Activated T-helper 1 cell treated with anti-CD3 and anti-CD28 coated beads, Interleukin-12 subunit alpha, Interleukin-12 subunit beta, Interleukin-2, Interleukin-4 antibody, amounts not matched to agents 30 ng/mL and 10 ng/mL and 1 ng/mL, durations not matched to agents 14 hours and 24 hours and 36 hours (primary cell): ENCODE measurements at regions not wholly inside any gene's neighbourhood (a gene's known extent, or its start where the extent isn't known, plus 50 kb on each side); places are given as distances from the start of the nearest gene placed in this dataset.

ENCODE experiments used
- DNase-seq: peaks from one replicate; pipeline ENCODE4 v3.0.0; 2021; ENCODE audit warnings: low spot score
- H3K27ac Mint-ChIP-seq: one replicate; pipeline ENCODE4 v1.8.0; 2021; ENCODE audit warnings: mild to moderate bottlenecking, mixed read lengths
- H3K27me3 Mint-ChIP-seq: one replicate; pipeline ENCODE4 v1.8.0; 2022; ENCODE audit warnings: mild to moderate bottlenecking, moderate library complexity, mixed read lengths; ENCODE audit not compliant: insufficient read depth
- H3K36me3 Mint-ChIP-seq: one replicate; pipeline ENCODE4 v1.8.0; 2021; ENCODE audit warnings: low read depth, mixed read lengths
- H3K4me1 Mint-ChIP-seq: one replicate; pipeline ENCODE4 v1.8.0; 2021; ENCODE audit warnings: low read depth, mixed read lengths
- H3K4me3 Mint-ChIP-seq: one replicate; pipeline ENCODE4 v1.8.0; 2021; ENCODE audit warnings: mild to moderate bottlenecking, moderate library complexity, mixed read lengths
- H3K9me3 Mint-ChIP-seq: one replicate; pipeline ENCODE4 v1.8.0; 2021; ENCODE audit warnings: mixed read lengths
- intact Hi-C: fragments of 100-400 bp; cut with micrococcal nuclease; formaldehyde crosslinking; loops from one replicate; pipeline ENCODE4 v1.15.1; 2024

- Mint-ChIP-seq H3K27me3 (no peaks in the 10 kb centered on the region), H3K36me3 (no peaks in the 10 kb centered on the region), H3K4me3 (no peak overlapping the region), H3K4me1 (no peaks in the 10 kb centered on the region), H3K9me3 (no peaks in the 10 kb centered on the region), H3K27ac (no peak overlapping the region)
- intact Hi-C loops: no loop called here
- no peak for DNase-seq
Observed at GRCh38 chr4:42824278-42824977, 68.1 kb upstream of the GRXCR1 start.

GRCh38 chr4:42821230-42821629, 71.3 kb upstream of the GRXCR1 start:
- DNase-seq: no peak
- intact Hi-C loops: no loop called here
- no peaks in the 10 kb centered on the region for H3K36me3 Mint-ChIP-seq
- H3K27ac Mint-ChIP-seq: no peak overlapping the region
- no peak overlapping the region for H3K4me3 Mint-ChIP-seq
- no peaks in the 10 kb centered on the region for H3K4me1 Mint-ChIP-seq
- peaks cover 2% of the 10 kb centered on the region for H3K27me3 Mint-ChIP-seq
- no peaks in the 10 kb centered on the region for H3K9me3 Mint-ChIP-seq

- Mint-ChIP-seq H3K27me3 (peaks cover 2% of the 10 kb centered on the region), H3K27ac (no peak overlapping the region), H3K4me1 (no peaks in the 10 kb centered on the region), H3K4me3 (no peak overlapping the region), H3K9me3 (no peaks in the 10 kb centered on the region), H3K36me3 (no peaks in the 10 kb centered on the region)
- no peak for DNase-seq
- intact Hi-C loops: no loop called here
Observed at GRCh38 chr4:42819863-42820514, 72.5 kb upstream of the GRXCR1 start.

GRCh38 chr4:42817913-42818312, 74.6 kb upstream of the GRXCR1 start:
- intact Hi-C loops: loop anchor here (2.0 kb wide), 1 partner anchor 249 kb away; no protein-coding TSS in a partner anchor
- Mint-ChIP-seq H3K27me3 (peaks cover 2% of the 10 kb centered on the region), H3K4me3 (no peak overlapping the region), H3K36me3 (no peaks in the 10 kb centered on the region), H3K27ac (no peak overlapping the region), H3K9me3 (no peaks in the 10 kb centered on the region), H3K4me1 (no peaks in the 10 kb centered on the region)
- no peak for DNase-seq

GRCh38 chr4:42816880-42817400, 75.6 kb upstream of the GRXCR1 start:
- no peaks in the 10 kb centered on the region for H3K4me1 Mint-ChIP-seq
- H3K36me3 Mint-ChIP-seq: no peaks in the 10 kb centered on the region
- no peak overlapping the region for H3K4me3 Mint-ChIP-seq
- H3K9me3 Mint-ChIP-seq: no peaks in the 10 kb centered on the region
- H3K27ac Mint-ChIP-seq: no peak overlapping the region
- H3K27me3 Mint-ChIP-seq: peaks cover 2% of the 10 kb centered on the region
- intact Hi-C loops: loop anchor here (2.0 kb wide), 1 partner anchor 248 kb away; no protein-coding TSS in a partner anchor
- DNase-seq: no peak

- no peak for DNase-seq
- H3K36me3 Mint-ChIP-seq: no peaks in the 10 kb centered on the region
- intact Hi-C loops: loop anchor here (2.0 kb wide), 1 partner anchor 248 kb away; no protein-coding TSS in a partner anchor
- H3K4me1 Mint-ChIP-seq: no peaks in the 10 kb centered on the region
- H3K27me3 Mint-ChIP-seq: peaks cover 2% of the 10 kb centered on the region
- no peak overlapping the region for H3K4me3 Mint-ChIP-seq
- no peaks in the 10 kb centered on the region for H3K9me3 Mint-ChIP-seq
- no peak overlapping the region for H3K27ac Mint-ChIP-seq
Observed at GRCh38 chr4:42816189-42816879, 76.2 kb upstream of the GRXCR1 start.

- intact Hi-C loops: no loop called here
- H3K36me3 Mint-ChIP-seq: no peaks in the 10 kb centered on the region
- DNase-seq: no peak
- no peaks in the 10 kb centered on the region for H3K27me3 Mint-ChIP-seq
- H3K4me3 Mint-ChIP-seq: no peak overlapping the region
- H3K9me3 Mint-ChIP-seq: no peaks in the 10 kb centered on the region
- H3K4me1 Mint-ChIP-seq: no peaks in the 10 kb centered on the region
- H3K27ac Mint-ChIP-seq: no peak overlapping the region
Observed at GRCh38 chr4:42809419-42810084, 83.0 kb upstream of the GRXCR1 start.

GRCh38 chr4:42806303-42806835, 86.1 kb upstream of the GRXCR1 start:
- Mint-ChIP-seq H3K36me3 (no peaks in the 10 kb centered on the region), H3K4me1 (no peaks in the 10 kb centered on the region), H3K9me3 (peaks cover 5% of the 10 kb centered on the region), H3K27me3 (no peaks in the 10 kb centered on the region), H3K27ac (no peak overlapping the region), H3K4me3 (no peak overlapping the region)
- no peak for DNase-seq
- intact Hi-C loops: no loop called here

GRCh38 chr4:42789041-42789567, 103.4 kb upstream of the GRXCR1 start:
- Mint-ChIP-seq H3K27me3 (no peaks in the 10 kb centered on the region), H3K27ac (no peak overlapping the region), H3K36me3 (no peaks in the 10 kb centered on the region), H3K4me1 (no peaks in the 10 kb centered on the region), H3K9me3 (no peaks in the 10 kb centered on the region), H3K4me3 (no peak overlapping the region)
- no peak for DNase-seq
- intact Hi-C loops: no loop called here

- intact Hi-C loops: no loop called here
- H3K27me3 Mint-ChIP-seq: no peaks in the 10 kb centered on the region
- no peak overlapping the region for H3K27ac Mint-ChIP-seq
- no peaks in the 10 kb centered on the region for H3K9me3 Mint-ChIP-seq
- DNase-seq: no peak
- H3K36me3 Mint-ChIP-seq: no peaks in the 10 kb centered on the region
- no peak overlapping the region for H3K4me3 Mint-ChIP-seq
- no peaks in the 10 kb centered on the region for H3K4me1 Mint-ChIP-seq
Observed at GRCh38 chr4:42787079-42787463, 105.4 kb upstream of the GRXCR1 start.

- Mint-ChIP-seq H3K4me3 (no peak overlapping the region), H3K27me3 (no peaks in the 10 kb centered on the region), H3K4me1 (no peaks in the 10 kb centered on the region), H3K36me3 (no peaks in the 10 kb centered on the region), H3K9me3 (no peaks in the 10 kb centered on the region), H3K27ac (no peak overlapping the region)
- no peak for DNase-seq
- intact Hi-C loops: no loop called here
Observed at GRCh38 chr4:42786350-42787078, 106.0 kb upstream of the GRXCR1 start.

- Mint-ChIP-seq H3K4me1 (no peaks in the 10 kb centered on the region), H3K27me3 (no peaks in the 10 kb centered on the region), H3K9me3 (no peaks in the 10 kb centered on the region), H3K27ac (no peak overlapping the region), H3K4me3 (no peak overlapping the region), H3K36me3 (no peaks in the 10 kb centered on the region)
- intact Hi-C loops: no loop called here
- DNase-seq: no peak
Observed at GRCh38 chr4:42785817-42786216, 106.7 kb upstream of the GRXCR1 start.
